ENCODE measurements at regions not wholly inside any gene's neighbourhood (a gene's known extent, or its start where the extent isn't known, plus 50 kb on each side); places are given as distances from the start of the nearest gene placed in this dataset.

GRCh38 chr13:90402613-90403012 is 944.9 kb upstream of the MIR17HG start:
- TF ChIP-seq CTCF (IDR thresholded peaks at IDR 0.05): no peak
- TF ChIP-seq POLR2A (IDR thresholded peaks at IDR 0.05): no peak
- no peak for TF ChIP-seq POLR2AphosphoS5 (IDR thresholded peaks at IDR 0.05)
- no peak for TF ChIP-seq EP300 (IDR thresholded peaks at IDR 0.05)

Data from sigmoid colon (tissue), 4 donors.